Dermis blood vessel endothelial cell (primary cell): ENCODE measurements at regions not wholly inside any gene's neighbourhood (a gene's known extent, or its start where the extent isn't known, plus 50 kb on each side); places are given as distances from the start of the nearest gene placed in this dataset.

Experiments
- DNase-seq: peaks from one replicate; pipeline ENCODE4 v3.0.0; 2010

DNA sequence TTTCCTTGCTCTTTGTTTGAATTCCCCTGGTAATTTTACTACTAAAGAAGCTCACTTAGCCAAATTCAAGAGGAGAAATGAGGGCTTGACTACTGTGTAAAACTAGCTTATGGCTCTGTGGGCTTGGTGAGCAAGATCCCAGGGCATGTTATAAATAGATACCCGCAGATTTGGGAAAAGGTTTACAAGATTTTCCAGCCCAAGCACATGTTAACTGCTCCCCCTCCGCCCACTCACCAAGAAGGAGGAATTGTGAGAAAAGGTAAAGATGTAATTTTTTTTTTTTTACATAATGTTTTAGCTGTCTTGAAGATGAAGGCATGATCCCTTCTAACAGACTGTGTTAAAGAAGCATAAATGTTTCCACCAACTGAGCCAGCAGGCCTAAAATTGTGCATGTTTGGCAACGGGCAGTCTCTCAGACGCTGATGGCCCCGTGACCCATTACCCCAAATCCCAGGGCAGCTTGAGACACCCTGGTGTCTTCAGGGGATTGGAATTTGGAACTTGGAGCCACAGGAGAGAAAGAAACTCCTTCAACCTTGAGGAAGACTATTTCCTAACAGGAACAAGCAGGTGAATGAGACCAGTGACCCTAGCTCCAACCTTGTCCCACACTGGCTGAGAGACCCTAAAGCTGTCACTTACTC, 429.8 kb upstream of the CELF2 start:
- DNase-seq = no peak

DNA sequence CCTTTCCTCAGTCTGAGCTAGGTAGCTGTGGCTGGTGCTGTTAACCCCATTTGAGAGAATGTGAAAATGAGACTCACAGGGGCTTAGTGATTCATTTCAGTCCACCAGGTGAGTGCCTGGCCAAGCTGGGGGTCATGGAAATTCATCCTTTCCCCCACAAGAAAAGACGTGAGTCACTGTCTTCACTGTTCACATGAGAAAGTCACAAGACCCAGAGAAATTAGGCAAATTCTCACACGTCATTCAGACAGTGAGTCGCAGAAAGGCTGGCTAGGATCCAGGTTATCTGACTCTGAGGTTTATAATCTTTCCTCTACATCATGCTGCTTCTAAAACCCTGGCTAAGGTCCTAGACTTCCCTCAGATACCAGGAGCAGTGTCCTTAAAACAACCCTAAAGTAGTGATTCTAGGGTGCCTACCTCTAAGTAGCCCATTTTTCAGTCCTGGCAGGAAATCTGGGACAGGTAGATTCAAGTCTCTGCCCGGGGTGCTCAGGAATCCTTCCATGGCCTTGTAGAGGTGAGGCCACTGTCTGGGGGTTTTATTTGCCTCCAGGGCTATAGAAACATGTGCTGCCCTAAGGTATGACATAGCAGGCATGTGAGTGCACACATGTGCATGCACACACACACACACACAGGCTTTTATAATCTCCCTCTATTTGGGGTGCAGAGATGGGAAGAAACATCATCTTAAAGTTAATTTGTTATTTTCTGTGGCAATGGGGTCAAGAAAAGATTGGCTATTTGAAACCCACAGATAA, 427.9 kb upstream of the CELF2 start:
- peak; percentile 16 for DNase-seq

DNA sequence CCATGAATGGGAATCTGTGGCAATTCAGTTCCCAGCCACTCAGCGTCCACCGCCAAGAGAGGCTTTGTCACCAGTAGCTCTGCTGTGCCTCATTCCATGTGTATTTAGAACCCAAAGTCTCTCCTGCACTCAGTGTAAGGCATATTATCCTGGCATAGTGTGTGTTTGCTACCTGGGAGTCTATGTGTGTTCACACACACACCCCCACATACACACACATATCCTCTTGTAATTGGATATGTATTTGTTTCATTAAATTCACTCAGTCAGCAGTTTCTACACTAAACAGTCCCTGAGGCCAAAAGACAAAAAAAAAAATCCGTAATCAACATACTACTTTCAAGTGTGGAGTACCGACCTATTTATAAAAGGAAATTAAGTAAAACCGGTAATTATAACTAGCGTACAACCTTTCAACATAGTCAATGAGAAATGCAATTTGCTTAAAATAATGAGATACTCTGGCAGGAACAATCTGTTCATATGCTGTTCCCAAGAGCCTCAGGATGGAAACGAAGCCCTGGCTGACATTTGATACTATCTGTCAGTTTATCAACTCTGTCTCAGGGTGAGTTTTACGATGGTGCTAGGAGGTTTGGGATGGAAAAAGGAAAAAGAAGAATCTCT, 425.8 kb upstream of the CELF2 start:
- no peak for DNase-seq

DNA sequence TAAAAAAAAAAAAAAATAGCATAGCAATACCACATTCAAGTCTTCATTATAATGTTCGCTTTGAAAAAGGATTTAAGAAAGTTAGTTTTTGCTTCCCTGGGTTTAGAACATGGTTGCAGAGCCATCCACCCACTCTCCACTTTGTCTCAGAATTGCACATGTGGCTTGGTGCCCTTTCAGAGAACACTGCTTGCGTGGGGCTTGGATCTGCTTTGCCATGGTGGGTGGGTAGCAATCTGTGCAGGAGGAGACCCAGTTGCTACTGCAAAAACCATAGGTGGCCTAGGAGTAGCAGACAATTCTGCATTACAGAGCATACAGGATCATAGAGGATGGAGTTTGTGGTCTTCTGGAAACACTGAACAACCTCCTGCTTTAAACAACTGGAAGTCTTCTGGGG, 421.4 kb upstream of the CELF2 start:
- DNase-seq = no peak

DNA sequence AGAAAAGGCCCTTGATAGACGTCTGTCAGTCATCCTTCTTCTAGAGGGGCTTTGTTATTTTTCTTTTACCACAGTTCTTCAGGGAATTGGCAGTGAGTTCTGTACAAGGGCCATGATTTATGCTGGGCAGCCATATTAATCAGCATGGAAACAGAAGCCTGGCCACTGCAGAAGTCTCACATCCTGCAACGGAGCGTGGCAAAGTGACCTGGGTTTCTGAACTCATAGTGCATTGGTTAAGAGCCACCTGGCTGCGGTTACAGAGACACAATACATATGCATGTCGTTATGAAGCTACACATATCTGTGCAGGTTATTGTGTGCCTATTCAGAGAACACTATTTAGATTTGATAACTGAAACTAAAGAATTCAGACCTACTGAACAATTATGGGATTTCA, 419.4 kb upstream of the CELF2 start:
- no peak for DNase-seq

DNA sequence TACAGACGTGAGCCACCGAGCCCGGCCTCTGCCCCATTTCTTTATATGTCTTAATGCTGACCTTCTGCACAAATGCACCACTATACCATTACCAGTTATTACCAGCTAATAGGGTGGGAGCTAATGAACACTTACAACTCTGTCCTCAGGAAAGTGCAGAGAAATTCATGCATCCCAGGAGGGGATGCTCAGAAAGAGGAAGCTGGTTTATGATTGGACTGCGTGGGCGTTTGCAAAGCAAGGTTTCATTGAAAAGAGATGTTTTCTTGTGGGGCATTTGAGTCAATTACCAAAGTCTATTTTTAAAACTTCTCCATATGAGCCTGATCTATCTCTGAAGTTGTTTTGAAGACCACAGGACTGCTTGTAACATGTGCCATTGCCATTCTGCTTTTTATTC, 417.7 kb upstream of the CELF2 start:
- no peak for DNase-seq

DNA sequence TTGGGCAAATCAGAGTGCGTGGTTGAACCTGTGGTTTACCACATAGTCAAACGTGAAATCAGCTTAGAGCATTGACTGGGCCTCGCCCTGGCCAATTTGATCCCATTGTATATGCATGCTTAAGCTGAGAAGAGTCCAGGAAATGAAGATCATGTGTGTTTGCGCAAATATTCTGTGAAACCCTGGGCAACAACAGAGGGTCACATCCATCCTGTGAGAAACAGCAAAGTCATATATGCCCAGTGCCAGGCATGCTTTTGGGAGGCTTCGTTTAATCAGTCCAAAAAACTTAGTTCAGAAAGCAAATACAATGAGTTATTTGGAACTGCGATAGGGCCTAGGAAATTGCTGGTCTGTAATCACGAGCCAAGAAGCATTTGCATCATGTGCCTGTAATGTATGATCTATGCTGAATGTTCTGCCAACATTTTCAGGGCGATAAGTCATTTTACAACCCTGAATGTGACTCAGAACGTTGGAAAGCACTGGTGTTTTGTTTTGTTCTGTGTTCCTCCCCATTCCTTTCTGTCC, 412.1 kb upstream of the CELF2 start:
- DNase-seq = no peak

DNA sequence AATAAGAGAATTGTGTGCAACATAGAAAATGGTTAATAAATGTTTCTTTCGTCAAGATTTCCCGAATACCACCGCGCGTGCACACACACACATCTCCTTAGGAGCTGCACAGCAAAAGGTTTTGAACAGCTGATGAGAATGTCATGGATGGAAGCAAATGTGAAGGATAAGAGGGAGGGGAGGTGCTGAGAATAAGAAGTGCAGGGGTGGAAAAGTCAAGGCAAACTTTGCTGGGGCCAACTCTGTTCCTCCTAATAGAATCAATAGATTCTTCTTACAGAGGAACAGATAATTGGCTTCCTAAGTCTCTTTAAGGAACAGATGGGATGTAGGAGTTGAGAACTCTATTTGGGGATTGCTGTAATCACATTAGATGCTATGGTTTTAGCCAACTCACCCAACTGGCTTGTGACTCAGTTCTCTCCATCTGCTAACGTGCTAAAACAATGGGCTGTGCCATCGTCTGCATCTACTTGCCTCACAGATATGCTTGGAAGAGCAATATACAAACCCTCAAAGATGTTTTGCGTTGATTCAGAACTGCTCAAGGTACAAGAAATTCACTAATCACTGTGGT, 408.2 kb upstream of the CELF2 start:
- no peak for DNase-seq

DNA sequence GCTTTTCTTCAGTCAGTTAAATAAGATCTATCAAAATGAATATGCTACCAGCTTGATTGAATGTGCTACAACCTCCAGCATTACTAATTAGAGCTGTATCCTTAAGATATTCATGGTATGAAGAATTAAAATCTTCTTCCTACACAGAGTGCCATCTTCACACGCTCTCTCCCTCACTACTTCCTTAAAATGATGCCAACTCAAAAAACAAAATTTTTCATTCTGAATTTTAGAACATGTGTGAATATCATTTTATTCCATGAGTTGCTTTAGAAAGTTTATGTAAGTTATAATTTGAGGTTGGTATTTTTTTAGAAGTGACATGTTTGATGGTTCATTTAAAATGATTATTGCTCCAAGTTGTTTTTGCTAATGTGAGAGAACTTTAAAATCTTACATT, 407.5 kb upstream of the CELF2 start:
- no peak for DNase-seq

DNA sequence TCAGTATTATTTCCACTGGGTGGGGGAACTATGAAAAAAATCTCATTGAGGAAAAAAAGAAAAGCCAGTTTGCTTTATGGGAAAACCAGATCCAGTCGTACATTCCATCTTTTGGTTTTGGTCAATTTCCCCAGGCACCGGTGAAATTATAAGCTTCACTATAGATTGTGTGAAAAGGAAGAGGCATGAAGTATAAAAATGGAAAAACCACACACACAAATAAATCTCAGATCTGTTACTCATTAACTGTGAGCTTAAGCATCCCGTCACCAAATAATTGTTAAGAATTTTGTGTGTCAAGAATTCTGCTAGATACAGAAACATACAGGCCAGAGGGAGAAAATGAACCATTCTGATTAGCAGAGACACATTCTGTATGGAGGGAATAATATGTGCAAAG, 405.5 kb upstream of the CELF2 start:
- no peak for DNase-seq

DNA sequence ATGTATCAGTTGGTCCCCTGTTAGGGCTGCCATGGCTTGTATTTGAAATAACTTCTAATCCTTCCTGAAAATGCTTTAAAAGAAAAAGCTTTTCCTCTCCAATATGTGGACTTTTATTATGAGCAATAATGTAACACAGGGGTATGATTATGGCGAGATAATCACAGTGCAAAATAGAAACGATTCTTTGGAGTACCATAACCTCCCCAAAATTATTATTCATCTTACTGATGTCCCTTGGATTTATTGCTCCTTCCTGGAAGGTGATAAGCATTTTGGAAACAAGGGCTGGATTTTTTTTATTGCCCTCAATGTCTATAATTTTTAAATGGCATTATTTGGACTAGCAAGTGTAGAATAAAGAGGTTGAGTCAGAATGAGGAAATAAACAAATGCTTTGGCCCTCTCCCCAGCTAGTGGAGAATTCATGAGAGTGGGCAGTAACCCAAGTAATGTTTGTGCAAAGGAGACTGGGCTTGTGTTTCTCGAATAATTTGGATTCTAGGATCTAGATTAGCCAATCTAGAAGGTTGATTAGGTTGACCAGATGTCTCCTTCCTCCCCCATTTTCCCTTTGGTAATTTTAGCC, 403.9 kb upstream of the CELF2 start:
- DNase-seq = no peak

DNA sequence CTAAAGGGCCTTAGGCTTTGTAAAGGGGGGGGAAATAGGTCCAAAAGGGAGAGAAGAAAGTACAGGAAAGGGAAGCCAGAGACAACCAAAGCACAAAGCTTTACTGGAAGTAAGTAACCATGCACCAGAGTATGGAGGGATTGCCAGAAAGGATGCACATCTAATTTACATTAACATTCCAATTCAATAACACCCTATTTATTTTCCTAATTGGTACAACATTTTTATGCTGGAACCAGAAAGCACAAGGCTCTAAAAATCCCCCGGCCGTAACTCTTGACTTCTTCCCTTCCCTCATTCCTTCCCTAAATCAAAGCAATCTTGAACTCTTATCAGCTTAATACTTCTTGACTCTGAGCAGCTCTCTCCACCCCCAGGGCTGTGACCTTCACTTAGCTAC, 400.0 kb upstream of the CELF2 start:
- no peak for DNase-seq

DNA sequence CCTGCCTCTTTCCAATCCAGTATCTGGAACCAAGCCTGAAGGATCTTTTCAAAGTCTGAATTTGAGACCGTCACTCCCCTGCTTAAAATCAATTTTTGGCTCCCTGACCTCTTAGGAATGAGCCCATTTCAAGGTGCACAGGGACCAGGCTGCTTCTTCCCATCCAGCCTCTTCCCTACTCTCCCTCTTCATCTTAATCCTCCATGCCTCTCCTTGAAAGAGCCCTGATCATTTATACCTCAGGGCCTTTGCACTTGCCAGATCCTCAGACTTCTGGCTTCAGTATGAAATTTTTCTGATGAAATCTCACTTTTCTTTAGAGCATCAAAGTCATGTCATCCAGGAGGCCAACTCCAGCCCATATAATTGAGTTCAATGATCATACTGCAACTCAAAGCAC, 399.5 kb upstream of the CELF2 start:
- DNase-seq = no peak

DNA sequence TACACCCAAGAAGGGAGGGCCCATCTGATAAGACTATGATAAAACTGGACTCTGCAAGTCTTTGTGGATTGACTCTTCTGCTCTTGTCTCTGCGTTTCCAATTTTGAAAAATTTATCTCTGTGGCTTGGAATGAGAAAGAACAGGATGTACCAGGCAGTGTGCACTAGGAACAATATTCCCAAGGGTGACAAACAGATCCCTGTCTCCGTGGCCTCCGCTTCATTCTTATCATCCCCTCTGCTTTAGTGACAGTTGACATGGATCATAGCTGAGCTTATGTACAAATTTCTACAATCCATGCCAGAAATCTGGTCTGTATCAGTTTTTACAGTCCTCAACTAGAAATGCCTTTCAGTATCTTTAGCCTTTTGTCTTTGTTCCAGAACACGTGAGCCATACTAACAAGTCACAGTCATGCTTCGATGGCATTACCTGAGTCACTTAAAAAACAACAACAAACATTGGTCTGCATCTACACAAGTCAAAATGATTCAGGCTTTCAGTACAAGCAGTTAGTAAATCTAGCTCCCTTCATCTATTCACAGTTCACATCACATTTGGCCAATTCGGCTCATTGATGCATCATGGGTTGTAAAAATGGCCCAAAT, 393.6 kb upstream of the CELF2 start:
- DNase-seq = no peak

DNA sequence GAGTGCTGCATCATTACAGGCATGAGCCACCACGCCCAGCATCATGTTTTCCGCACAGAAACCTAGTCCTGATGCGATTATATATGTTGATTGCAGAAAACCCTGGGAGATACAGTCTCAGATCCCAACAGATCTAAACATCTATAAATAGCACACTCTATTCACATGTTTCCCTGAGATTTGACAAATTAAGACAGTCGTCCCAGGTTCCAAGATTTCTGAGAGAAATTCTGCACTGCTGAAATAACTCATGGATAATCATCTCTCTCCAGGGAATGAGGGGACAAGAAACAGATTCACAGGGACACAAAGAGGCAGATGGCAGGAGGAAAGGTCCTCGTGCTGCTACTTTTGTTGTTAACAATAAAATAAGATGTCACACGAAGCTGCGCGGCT, 393.1 kb upstream of the CELF2 start:
- no peak for DNase-seq

DNA sequence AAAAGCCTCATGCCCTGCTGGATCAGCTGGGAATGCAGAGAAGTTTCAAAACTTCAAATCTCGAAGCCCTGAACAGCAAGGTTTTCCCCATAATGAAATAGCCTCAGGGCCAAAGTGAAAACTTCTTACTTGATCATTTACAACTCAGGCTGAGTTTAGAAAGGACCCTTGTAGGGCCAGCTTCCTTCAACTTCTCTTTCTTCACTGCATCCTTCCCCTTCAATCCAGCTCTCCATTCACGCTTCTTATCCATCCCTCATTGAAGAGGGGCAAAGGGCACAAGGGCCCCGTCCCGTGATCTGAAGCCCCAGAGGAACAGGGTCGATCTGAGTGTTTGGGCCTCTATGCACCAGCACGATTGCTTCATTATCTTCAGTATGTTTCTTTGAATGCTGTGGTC, 392.2 kb upstream of the CELF2 start:
- no peak for DNase-seq

DNA sequence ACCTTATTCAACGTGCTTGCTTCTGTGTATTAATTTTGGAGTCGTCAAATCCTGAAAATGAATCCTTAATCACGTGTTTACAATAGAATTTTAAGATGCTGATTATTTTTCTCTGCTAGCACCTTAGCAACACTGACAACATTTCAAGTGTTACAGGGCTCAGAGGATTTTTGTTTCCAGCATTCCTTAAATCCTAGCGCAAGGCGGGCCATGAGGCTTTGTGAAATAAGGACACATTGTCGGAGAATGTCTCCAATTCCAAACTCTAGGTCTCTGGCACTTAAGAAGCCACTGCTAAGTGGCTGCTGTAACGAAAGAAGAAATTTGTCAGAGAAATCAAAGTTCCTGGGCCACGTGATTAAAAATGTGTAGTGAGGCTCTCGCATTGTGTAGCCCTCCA, 390.9 kb upstream of the CELF2 start:
- no peak for DNase-seq

DNA sequence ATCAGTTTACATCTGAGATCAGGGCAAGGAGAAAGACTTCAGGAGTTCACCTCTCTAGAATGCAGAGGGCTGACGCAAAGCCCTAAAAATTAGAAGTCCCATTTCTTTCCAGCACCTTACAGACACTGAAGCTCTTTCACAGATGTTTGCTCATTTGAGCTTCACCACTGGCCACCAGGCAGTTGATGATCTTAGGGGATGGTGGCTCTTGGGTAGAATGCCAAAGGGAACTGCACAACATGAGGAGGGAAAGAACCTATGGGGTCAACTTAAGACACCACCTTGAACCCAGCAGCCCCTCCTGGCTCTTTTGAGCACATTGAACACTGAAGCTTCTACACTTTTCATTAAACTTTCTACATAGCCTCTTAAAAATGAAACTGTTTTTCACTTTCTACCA, 390.3 kb upstream of the CELF2 start:
- DNase-seq = no peak

DNA sequence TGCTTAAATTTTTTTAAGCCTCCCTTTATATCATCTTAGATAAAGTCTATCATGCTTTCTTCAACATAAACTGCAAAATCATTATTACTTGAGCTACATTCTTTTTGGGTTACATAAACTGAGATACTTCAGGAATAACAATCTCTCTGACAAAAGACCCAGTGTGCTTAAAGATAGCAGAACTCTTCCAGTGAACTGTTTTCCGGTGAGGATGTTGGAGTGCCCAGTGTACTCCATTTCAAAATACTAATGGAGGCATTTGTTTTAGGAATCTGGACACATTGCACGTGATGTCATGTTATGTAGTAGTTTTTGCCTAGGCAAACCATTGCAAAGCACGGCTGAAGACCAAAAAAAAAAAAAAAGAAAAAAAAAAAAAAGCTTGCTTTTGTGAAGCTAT, 388.2 kb upstream of the CELF2 start:
- no peak for DNase-seq

DNA sequence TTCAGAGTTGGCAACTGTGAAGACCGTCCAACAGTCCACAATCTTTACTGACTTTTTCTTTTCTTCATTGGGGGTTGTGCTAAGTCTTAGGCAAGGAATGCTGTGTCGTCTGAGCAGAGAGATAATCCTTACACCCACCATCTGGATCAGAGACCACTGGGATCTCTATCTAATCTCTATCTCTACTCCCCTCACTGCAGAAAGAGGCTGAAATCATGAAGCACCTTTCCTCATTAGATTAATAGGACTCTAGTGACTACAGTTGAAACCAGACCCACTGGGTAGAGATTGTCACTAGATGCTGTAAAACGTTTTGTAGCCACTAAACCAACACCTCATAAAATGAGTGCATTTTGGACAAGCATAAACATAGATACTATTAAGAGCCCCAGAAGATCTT, 387.4 kb upstream of the CELF2 start:
- DNase-seq = no peak

DNA sequence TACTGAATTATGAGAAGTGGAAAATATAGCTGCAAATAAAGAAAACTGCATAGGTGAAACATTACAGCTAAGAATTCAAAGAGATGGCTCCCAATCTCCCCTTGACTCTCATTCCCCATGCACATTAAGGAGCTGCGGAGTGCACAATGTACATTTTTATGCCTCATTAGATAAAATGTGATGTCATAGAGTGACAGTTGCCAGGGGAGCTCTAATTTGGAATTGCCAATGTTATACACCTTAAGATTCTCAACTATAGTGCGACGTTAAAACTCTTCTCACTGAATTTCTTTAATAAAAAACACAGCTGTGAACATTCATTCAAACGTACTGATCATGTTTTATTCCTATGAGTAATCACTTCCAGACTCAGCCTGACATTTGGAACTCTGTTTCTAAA, 386.9 kb upstream of the CELF2 start:
- DNase-seq = no peak

DNA sequence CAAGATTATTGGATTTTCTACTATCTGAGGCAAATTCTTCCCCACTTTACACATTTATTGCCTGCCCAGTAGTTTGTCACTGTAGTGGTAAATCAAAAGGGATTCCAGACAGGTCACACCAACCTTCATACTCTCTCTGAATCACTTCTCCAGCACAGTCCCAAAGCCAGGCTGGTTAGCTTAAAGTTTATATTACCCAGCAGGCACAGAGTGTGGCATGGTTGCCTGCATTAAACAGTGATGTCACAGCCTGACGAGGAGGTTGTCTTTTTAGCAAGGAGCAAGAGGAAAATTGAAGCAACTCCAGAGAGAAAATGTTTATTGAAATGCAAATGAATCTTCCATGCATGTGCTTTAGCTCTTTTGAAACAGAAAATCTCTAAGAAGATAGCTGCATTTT, 375.5 kb upstream of the CELF2 start:
- DNase-seq = no peak

DNA sequence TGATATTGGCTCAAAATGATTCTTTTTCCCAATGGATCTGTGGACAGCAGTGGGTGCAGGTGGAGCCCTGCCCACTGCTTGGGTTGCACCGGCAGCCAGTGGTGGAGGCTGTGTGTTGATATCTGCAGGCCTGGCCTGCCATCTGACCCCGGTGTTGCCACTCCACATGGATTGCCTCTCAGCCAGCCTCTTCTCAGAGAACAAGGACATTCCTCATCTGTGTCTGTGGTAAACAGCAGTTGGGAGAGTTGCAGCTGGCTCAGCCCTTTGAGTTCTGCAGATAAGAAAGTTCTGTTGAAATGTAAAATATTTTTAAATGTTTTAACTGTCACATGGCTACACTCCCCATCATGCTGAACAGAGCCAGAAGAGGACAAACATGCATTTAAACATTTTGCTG, 374.9 kb upstream of the CELF2 start:
- no peak for DNase-seq
